VCaP (cell line): ENCODE measurements at regions not wholly inside any gene's neighbourhood (a gene's known extent, or its start where the extent isn't known, plus 50 kb on each side); places are given as distances from the start of the nearest gene placed in this dataset.

Experiments used
- H3K27ac ChIP-seq: fragments of 450-650 bp; 2 replicates; pipeline ENCODE4 v1.5.1; 2017
- TF ChIP-seq, protein P1 (sequence below): fragments of 450-650 bp; conservative IDR thresholded peaks from 2 replicates; pipeline ENCODE4 v1.5.1; 2017; ENCODE audit warnings: mild to moderate bottlenecking, moderate library complexity

- H3K27ac ChIP-seq, result peak overlapping the region; percentile 78
- TF ChIP-seq, protein P1, sequence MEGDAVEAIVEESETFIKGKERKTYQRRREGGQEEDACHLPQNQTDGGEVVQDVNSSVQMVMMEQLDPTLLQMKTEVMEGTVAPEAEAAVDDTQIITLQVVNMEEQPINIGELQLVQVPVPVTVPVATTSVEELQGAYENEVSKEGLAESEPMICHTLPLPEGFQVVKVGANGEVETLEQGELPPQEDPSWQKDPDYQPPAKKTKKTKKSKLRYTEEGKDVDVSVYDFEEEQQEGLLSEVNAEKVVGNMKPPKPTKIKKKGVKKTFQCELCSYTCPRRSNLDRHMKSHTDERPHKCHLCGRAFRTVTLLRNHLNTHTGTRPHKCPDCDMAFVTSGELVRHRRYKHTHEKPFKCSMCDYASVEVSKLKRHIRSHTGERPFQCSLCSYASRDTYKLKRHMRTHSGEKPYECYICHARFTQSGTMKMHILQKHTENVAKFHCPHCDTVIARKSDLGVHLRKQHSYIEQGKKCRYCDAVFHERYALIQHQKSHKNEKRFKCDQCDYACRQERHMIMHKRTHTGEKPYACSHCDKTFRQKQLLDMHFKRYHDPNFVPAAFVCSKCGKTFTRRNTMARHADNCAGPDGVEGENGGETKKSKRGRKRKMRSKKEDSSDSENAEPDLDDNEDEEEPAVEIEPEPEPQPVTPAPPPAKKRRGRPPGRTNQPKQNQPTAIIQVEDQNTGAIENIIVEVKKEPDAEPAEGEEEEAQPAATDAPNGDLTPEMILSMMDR, result no peak
Observed at GRCh38 chr2:239532859-239533258, 132.0 kb upstream of the HDAC4 start.

DNA sequence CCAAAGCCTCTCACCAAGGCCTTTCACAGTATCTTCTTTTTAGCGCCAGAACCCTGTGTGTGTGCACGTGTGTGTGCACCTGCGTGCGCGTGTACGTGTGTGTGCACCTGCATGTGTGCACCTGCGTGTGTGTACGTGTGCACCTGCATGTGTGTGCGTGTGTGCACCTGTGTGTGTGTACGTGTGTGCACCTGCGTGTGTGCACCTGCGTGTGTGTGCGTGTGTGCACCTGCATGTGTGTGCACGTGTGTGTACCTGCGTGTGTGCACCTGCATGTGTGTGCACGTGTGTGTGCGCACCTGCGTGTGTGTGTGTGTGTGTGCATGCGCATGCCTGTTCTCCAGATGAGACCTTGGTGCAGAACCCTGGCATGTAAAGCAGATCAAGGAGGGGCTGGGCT lies 131.4 kb upstream of the HDAC4 start:
- TF ChIP-seq, protein P1, result no peak
- peak overlapping the region; percentile 78 for H3K27ac ChIP-seq

- TF ChIP-seq, protein P1, result no peak
- peak overlapping the region; percentile 78 for H3K27ac ChIP-seq
Observed at GRCh38 chr2:239531456-239532241, 130.8 kb upstream of the HDAC4 start.

GRCh38 chr2:239530749-239531316 lies 130.0 kb upstream of the HDAC4 start:
- TF ChIP-seq, protein P1, result no peak
- peak overlapping the region; percentile 78 for H3K27ac ChIP-seq

DNA sequence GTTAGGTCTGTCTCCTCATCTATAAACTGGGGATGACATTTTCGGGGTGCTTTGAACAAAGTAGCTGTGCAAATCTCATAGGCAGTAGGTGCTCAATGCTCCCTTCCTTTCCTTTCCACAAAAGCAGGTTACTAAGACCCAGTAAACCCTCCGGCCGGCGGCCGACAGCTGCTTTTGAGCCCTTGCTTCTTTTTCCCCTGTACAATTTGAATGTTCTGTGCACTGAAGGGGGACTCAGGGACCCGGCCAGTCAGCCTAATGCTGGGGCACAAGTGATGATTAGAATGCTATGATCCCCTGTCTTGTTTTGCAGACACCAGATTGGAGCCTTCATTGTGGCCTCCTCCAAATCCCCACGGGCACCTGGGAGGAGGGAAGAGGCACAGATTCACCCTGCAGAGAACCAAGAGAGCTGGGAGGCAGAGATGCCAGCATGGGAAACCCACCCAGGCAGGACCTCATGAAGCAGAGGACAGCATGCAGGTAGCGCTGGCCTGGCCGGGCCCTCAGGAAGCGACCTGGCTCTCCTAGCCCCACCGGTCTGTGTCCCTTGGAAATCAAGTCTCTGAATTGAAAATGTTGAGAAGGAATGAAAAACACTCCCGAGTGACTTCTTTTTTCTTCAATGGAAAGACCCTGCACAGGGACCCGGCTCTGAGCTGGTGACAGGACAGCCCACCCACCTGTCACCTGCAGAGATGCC lies 128.6 kb upstream of the HDAC4 start:
- no peak overlapping the region for H3K27ac ChIP-seq
- TF ChIP-seq, protein P1, result no peak

GRCh38 chr2:239528883-239529282 lies 128.1 kb upstream of the HDAC4 start:
- H3K27ac ChIP-seq, result no peak overlapping the region
- TF ChIP-seq, protein P1, result no peak

- no peak overlapping the region for H3K27ac ChIP-seq
- TF ChIP-seq, protein P1, result no peak
Observed at GRCh38 chr2:239528146-239528545, 127.3 kb upstream of the HDAC4 start.
